H9 (cell line): ENCODE measurements at regions not wholly inside any gene's neighbourhood (a gene's known extent, or its start where the extent isn't known, plus 50 kb on each side); places are given as distances from the start of the nearest gene placed in this dataset.

Experiments used
- DNase-seq: peaks from one replicate; pipeline ENCODE4 v3.0.0-alpha.2; 2017
- H2AFZ ChIP-seq: one replicate; pipeline ENCODE4 v1.6.1; 2013; ENCODE audit warnings: mild to moderate bottlenecking, low read length, control low read depth, moderate library complexity
- H2AK5ac ChIP-seq: 2 replicates; pipeline ENCODE4 v1.6.1; 2013; ENCODE audit warnings: low read length, control low read depth, mixed read lengths; ENCODE audit not compliant: insufficient read length
- H2BK120ac ChIP-seq: one replicate; pipeline ENCODE4 v1.6.1; 2013; ENCODE audit warnings: low read depth, mild to moderate bottlenecking, low read length, control low read depth, inconsistent platforms; ENCODE audit not compliant: poor library complexity, severe bottlenecking
- H2BK12ac ChIP-seq: 2 replicates; pipeline ENCODE4 v1.6.1; 2013; ENCODE audit warnings: low read length, control low read depth, mixed read lengths, low read depth; ENCODE audit not compliant: insufficient read length
- H2BK15ac ChIP-seq: 2 replicates; pipeline ENCODE4 v1.6.1; 2013; ENCODE audit warnings: low read depth, low read length, control low read depth
- H2BK20ac ChIP-seq: one replicate; pipeline ENCODE4 v1.6.1; 2013; ENCODE audit warnings: low read depth, mild to moderate bottlenecking, low read length, control low read depth, inconsistent platforms; ENCODE audit not compliant: poor library complexity, severe bottlenecking
- H2BK5ac ChIP-seq: 2 replicates; pipeline ENCODE4 v1.6.1; 2013; ENCODE audit warnings: low read length, control low read depth, mixed read lengths; ENCODE audit not compliant: insufficient read length
- H3K14ac ChIP-seq: 2 replicates; pipeline ENCODE4 v1.6.1; 2013; ENCODE audit warnings: low read length, control low read depth; ENCODE audit not compliant: insufficient read depth
- H3K18ac ChIP-seq: 2 replicates; pipeline ENCODE4 v1.6.1; 2013; ENCODE audit warnings: low read depth, mild to moderate bottlenecking, mixed read lengths, low read length, control low read depth; ENCODE audit not compliant: insufficient read length
- H3K23ac ChIP-seq: 2 replicates; pipeline ENCODE4 v1.6.1; 2013; ENCODE audit warnings: low read length, control low read depth, mixed read lengths, low read depth; ENCODE audit not compliant: insufficient read length
- H3K23me2 ChIP-seq: 2 replicates; pipeline ENCODE4 v1.6.1; 2013; ENCODE audit warnings: low read depth, mild to moderate bottlenecking, mixed read lengths, low read length, control low read depth; ENCODE audit not compliant: insufficient read length, poor library complexity, severe bottlenecking
- H3K27ac ChIP-seq: 2 replicates; pipeline ENCODE4 v1.5.1; 2013; ENCODE audit warnings: low read length, control low read depth, mixed read lengths, low read depth; ENCODE audit not compliant: insufficient read length
- H3K27me3 ChIP-seq: 2 replicates; pipeline ENCODE4 v1.6.1; 2013; ENCODE audit warnings: low read length, control low read depth, inconsistent platforms; ENCODE audit not compliant: insufficient read depth
- H3K4ac ChIP-seq: 2 replicates; pipeline ENCODE4 v1.6.1; 2013; ENCODE audit warnings: low read depth, mild to moderate bottlenecking, control low read depth, inconsistent platforms, low read length, moderate library complexity
- H3K4me1 ChIP-seq: 2 replicates; pipeline ENCODE4 v1.6.1; 2013; ENCODE audit warnings: low read length, control low read depth, inconsistent platforms; ENCODE audit not compliant: insufficient read depth
- H3K4me2 ChIP-seq: 2 replicates; pipeline ENCODE4 v1.6.1; 2013; ENCODE audit warnings: low read length, control low read depth, mixed read lengths; ENCODE audit not compliant: insufficient read length, insufficient read depth
- H3K56ac ChIP-seq: 2 replicates; pipeline ENCODE4 v1.6.1; 2013; ENCODE audit warnings: low read depth, mild to moderate bottlenecking, mixed read lengths, low read length, control low read depth; ENCODE audit not compliant: insufficient read length
- H3K79me1 ChIP-seq: 2 replicates; pipeline ENCODE4 v1.6.1; 2013; ENCODE audit warnings: low read depth, mild to moderate bottlenecking, moderate library complexity, low read length, control low read depth, inconsistent platforms; ENCODE audit not compliant: insufficient read depth, poor library complexity, severe bottlenecking
- H3K79me2 ChIP-seq: 2 replicates; pipeline ENCODE4 v1.6.1; 2013; ENCODE audit warnings: low read length, control low read depth, inconsistent platforms; ENCODE audit not compliant: insufficient read depth
- H3K9ac ChIP-seq: 2 replicates; pipeline ENCODE4 v1.6.1; 2013; ENCODE audit warnings: low read length, control low read depth, mixed read lengths; ENCODE audit not compliant: insufficient read length; ENCODE audit errors: extremely low read depth
- H3K9me3 ChIP-seq: one replicate; pipeline ENCODE4 v1.6.1; 2013; ENCODE audit warnings: low read depth, low read length, inconsistent platforms; ENCODE audit not compliant: control insufficient read depth
- H3T11ph ChIP-seq: one replicate; pipeline ENCODE4 v1.6.1; 2013; ENCODE audit warnings: mild to moderate bottlenecking, low read length, control low read depth, inconsistent platforms
- H4K20me1 ChIP-seq: one replicate; pipeline ENCODE4 v1.6.1; 2013; ENCODE audit not compliant: control insufficient read depth, insufficient read length, insufficient read depth
- H4K5ac ChIP-seq: 2 replicates; pipeline ENCODE4 v1.6.1; 2013; ENCODE audit warnings: low read depth, mild to moderate bottlenecking, mixed read lengths, low read length, control low read depth; ENCODE audit not compliant: insufficient read length
- H4K8ac ChIP-seq: replicated peaks from 2 replicates; pipeline ENCODE4 v1.6.1; 2013; ENCODE audit warnings: low read length, control low read depth, mixed read lengths, low read depth; ENCODE audit not compliant: insufficient read length
- H4K91ac ChIP-seq: 2 replicates; pipeline ENCODE4 v1.6.1; 2013; ENCODE audit warnings: low read depth, mild to moderate bottlenecking, moderate library complexity, mixed read lengths, low read length, control low read depth; ENCODE audit not compliant: insufficient read length
- H3K27ac Mint-ChIP-seq, 3 experiments: 2 replicates in 2 of 3; 3 replicates in 1 of 3; pipeline ENCODE4 v1.8.0; 2020 to 2021; ENCODE audit warnings: mixed read lengths in 3 of 3, mild to moderate bottlenecking in 1 of 3, moderate library complexity in 1 of 3
- H3K27me3 Mint-ChIP-seq: 2 replicates; pipeline ENCODE4 v1.8.0; 2021; ENCODE audit warnings: low read depth, mild to moderate bottlenecking, moderate library complexity, mixed read lengths
- H3K36me3 Mint-ChIP-seq, 3 experiments: 2 replicates in 2 of 3; 3 replicates in 1 of 3; pipeline ENCODE4 v1.8.0; 2020 to 2021; ENCODE audit warnings: low read depth in 3 of 3, mixed read lengths in 3 of 3; ENCODE audit not compliant: insufficient read depth in 1 of 3
- H3K4me1 Mint-ChIP-seq, 2 experiments: 2 replicates each; pipeline ENCODE4 v1.8.0; 2020; ENCODE audit warnings: mixed read lengths in 2 of 2
- H3K4me3 Mint-ChIP-seq, 2 experiments: 2 replicates in 1 of 2; 3 replicates in 1 of 2; pipeline ENCODE4 v1.8.0; 2020 to 2021; ENCODE audit warnings: mild to moderate bottlenecking in 2 of 2, mixed read lengths in 2 of 2, moderate library complexity in 1 of 2
- H3K9me3 Mint-ChIP-seq, 2 experiments: 2 replicates in 1 of 2; 3 replicates in 1 of 2; pipeline ENCODE4 v1.8.0; 2020; ENCODE audit warnings: mild to moderate bottlenecking in 2 of 2, mixed read lengths in 2 of 2, moderate library complexity in 1 of 2
- WGBS: extraction: QIAGEN DNeasy Blood & Tissue Kit; methylation state at CpG from one replicate; pipeline ENCODE4 v1.1.7; 2013; ENCODE audit warnings: missing lambda C conversion rate, low lambda C conversion rate, mixed read lengths; ENCODE audit not compliant: insufficient read length; ENCODE audit errors: extremely low coverage; 5-methylcytosine and 5-hydroxymethylcytosine counted together
- TF ChIP-seq, protein P1 (sequence below): fragments of 200-600 bp; sonication (generic); conservative IDR thresholded peaks from 3 replicates; pipeline ENCODE4 v1.8.0; 2021; ENCODE audit warnings: antibody characterized with exemption, mild to moderate bottlenecking

DNA sequence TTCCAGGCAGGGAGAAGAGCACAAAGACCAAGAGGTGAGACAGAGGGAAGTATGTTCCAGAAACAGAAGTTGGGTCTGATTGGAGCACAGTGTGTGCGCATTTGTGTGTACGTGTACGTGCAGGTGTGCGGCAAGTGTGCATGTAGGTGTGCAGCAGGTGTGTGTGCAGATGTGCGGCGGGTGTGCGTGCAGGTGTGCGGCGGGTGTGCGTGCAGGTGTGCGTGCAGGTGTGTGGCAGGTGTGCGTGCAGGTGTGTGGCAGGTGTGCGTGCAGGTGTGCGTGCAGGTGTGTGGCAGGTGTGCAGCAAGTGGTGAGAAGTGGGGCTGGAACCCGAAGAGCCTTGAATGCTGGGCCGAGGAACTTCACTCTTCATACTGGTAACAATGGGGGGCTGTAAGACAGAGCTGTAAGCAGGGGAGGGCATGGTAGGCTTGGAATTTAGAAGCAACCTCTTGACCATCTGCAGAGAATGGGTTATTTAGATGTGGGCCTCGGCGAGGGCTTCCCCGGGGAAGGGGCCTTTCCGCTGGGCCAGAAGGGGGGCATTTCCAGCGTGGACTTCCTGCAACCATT, 118.0 kb upstream of the WNT4 start:
- no peak overlapping the region for H3K14ac ChIP-seq
- TF ChIP-seq, protein P1, sequence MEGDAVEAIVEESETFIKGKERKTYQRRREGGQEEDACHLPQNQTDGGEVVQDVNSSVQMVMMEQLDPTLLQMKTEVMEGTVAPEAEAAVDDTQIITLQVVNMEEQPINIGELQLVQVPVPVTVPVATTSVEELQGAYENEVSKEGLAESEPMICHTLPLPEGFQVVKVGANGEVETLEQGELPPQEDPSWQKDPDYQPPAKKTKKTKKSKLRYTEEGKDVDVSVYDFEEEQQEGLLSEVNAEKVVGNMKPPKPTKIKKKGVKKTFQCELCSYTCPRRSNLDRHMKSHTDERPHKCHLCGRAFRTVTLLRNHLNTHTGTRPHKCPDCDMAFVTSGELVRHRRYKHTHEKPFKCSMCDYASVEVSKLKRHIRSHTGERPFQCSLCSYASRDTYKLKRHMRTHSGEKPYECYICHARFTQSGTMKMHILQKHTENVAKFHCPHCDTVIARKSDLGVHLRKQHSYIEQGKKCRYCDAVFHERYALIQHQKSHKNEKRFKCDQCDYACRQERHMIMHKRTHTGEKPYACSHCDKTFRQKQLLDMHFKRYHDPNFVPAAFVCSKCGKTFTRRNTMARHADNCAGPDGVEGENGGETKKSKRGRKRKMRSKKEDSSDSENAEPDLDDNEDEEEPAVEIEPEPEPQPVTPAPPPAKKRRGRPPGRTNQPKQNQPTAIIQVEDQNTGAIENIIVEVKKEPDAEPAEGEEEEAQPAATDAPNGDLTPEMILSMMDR: no peak
- Mint-ChIP-seq H3K4me3 (no peak overlapping the region), H3K27me3 (no peaks in the 10 kb centered on the region), H3K9me3 (no peaks in the 10 kb centered on the region; a peak in 1 of 5 replicates), H3K4me1 (peaks cover 40 to 66% of the 10 kb centered on the region in 2 experiments), H3K27ac (peak overlapping the region in 2 of 3 experiments; percentile 47 to 71; a peak in 3 of 7 replicates), H3K36me3 (no peaks in the 10 kb centered on the region)
- H3T11ph ChIP-seq: no peak overlapping the region
- H3K23me2 ChIP-seq: no peaks in the 10 kb centered on the region
- no peaks in the 10 kb centered on the region for H3K27me3 ChIP-seq
- no peak overlapping the region for H3K23ac ChIP-seq
- no peaks in the 10 kb centered on the region for H3K79me1 ChIP-seq
- no peaks in the 10 kb centered on the region for H3K9me3 ChIP-seq
- H4K5ac ChIP-seq: no peak overlapping the region
- no peak overlapping the region for H3K4ac ChIP-seq
- no peak overlapping the region for H2BK12ac ChIP-seq
- WGBS: no CpG with 5 or more reads among the region's 21 CpGs
- no peak overlapping the region for H4K8ac ChIP-seq
- no peak overlapping the region for H2BK5ac ChIP-seq
- H3K18ac ChIP-seq: no peak overlapping the region
- no peak overlapping the region for H3K4me2 ChIP-seq
- no peak overlapping the region for H2AFZ ChIP-seq
- H4K20me1 ChIP-seq: no peaks in the 10 kb centered on the region
- no peak overlapping the region for H2BK20ac ChIP-seq
- H4K91ac ChIP-seq: no peak overlapping the region
- H3K27ac ChIP-seq: no peak overlapping the region
- no peaks in the 10 kb centered on the region for H3K79me2 ChIP-seq
- H2BK15ac ChIP-seq: no peak overlapping the region
- no peak for DNase-seq
- no peak overlapping the region for H2BK120ac ChIP-seq
- no peak overlapping the region for H3K9ac ChIP-seq
- no peak overlapping the region for H2AK5ac ChIP-seq
- H3K4me1 ChIP-seq: peaks cover 5% of the 10 kb centered on the region; the same call in 1 of the 2 replicates
- no peak overlapping the region for H3K56ac ChIP-seq
